PC-9 (cell line): ENCODE measurements at regions not wholly inside any gene's neighbourhood (a gene's known extent, or its start where the extent isn't known, plus 50 kb on each side); places are given as distances from the start of the nearest gene placed in this dataset.

Experiments
- EZH2 ChIP-seq: fragments of 200-600 bp; sonication (generic); IDR thresholded peaks from 2 replicates; pipeline ENCODE4 v1.8.0; 2017; ENCODE audit warnings: antibody characterized with exemption, low read depth
- TF ChIP-seq, protein P1 (sequence below): fragments of 200-600 bp; sonication (generic); conservative IDR thresholded peaks from 2 replicates; pipeline ENCODE4 v1.6.1; 2017; ENCODE audit warnings: mixed run types, antibody characterized with exemption, mild to moderate bottlenecking, moderate library complexity

GRCh38 chr4:111999801-112000200, 145.5 kb upstream of the FAM241A start:
- TF ChIP-seq, protein P1, sequence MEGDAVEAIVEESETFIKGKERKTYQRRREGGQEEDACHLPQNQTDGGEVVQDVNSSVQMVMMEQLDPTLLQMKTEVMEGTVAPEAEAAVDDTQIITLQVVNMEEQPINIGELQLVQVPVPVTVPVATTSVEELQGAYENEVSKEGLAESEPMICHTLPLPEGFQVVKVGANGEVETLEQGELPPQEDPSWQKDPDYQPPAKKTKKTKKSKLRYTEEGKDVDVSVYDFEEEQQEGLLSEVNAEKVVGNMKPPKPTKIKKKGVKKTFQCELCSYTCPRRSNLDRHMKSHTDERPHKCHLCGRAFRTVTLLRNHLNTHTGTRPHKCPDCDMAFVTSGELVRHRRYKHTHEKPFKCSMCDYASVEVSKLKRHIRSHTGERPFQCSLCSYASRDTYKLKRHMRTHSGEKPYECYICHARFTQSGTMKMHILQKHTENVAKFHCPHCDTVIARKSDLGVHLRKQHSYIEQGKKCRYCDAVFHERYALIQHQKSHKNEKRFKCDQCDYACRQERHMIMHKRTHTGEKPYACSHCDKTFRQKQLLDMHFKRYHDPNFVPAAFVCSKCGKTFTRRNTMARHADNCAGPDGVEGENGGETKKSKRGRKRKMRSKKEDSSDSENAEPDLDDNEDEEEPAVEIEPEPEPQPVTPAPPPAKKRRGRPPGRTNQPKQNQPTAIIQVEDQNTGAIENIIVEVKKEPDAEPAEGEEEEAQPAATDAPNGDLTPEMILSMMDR, result no peak
- TF ChIP-seq EZH2, result no peak
